ENCODE measurements at regions not wholly inside any gene's neighbourhood (a gene's known extent, or its start where the extent isn't known, plus 50 kb on each side); places are given as distances from the start of the nearest gene placed in this dataset.
"Not testable (repeated sequence)": the region's sequence is repeated elsewhere in the genome, so short reads cannot be mapped to it uniquely, and the experiment has no call there.

DNA sequence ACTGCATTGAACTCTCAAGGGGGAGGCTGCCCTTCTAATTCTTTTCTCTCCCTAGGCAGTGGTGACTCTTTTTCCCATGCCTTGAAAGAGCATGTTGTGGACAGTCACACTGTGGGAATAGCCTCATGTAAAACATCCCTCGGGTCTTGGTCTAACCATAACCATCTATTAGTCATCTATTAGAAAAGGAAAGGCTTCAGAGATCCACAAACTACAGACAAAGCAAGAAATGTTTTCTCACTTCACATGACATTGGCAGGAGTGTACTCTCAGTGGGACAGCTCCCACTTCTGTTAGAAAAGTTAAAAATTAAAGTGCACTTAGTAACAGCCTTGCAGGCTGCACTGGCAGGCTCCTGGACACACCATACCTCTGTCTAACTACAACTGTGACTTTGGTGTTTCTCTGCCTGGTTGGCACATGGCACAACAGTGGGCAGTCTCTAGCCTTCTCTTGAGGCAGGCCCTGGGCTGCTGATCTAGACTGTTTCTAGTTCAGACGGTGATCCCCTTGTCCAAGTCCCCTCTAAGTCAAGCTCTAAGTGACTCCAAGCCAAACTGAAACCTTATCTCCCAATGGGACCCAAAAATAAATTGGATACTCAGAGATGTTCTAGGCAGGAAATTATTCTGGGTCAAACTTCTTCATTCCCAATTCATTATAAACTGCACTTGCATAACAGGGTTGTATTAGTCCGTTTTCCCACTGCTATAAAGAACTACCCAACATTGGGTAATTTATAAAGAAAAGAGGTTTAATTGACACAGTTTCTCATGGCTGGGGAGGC, 57.9 kb upstream of the ITGB1 start:
- POLR2A ChIA-PET, result no interaction called here
- H3K4me1 ChIP-seq (ENCODE audit: control insufficient read depth, insufficient read depth, low read length), result no peaks in the 10 kb centered on the region
- H3K4me3 ChIP-seq (ENCODE audit: low read depth, low read length), result no peak overlapping the region
- CTCF ChIA-PET, result interaction anchor here (0.5 kb wide), 1 partner anchor 136 kb away, joined by 3 read pairs; no protein-coding TSS in a partner anchor
- H3K27ac ChIP-seq (ENCODE audit: extremely low read depth, low read depth, low read length), result no peak overlapping the region
- H3K36me3 ChIP-seq (ENCODE audit: control insufficient read depth in 2 of 2, insufficient read depth in 1 of 2, low read length in 2 of 2), result no peaks in the 10 kb centered on the region
- H3K9me3 ChIP-seq (ENCODE audit: control insufficient read depth, insufficient read depth, low read depth, low read length), result no peaks in the 10 kb centered on the region
- TF ChIP-seq ZNF701 (tag by site-specific recombination; IDR thresholded peaks at IDR 0.05) (no peak), BCL11B (tag by site-specific recombination; IDR thresholded peaks at IDR 0.05; ENCODE audit: low read depth) (no peak), ZNF138 (tag by site-specific recombination; IDR thresholded peaks at IDR 0.05; ENCODE audit: borderline replicate concordance) (no peak), ZNF76 (tag by site-specific recombination; IDR thresholded peaks at IDR 0.05; ENCODE audit: borderline replicate concordance, low read depth) (no peak), GLI4 (tag by site-specific recombination; IDR thresholded peaks at IDR 0.05) (no peak), OVOL3 (tag by site-specific recombination; IDR thresholded peaks at IDR 0.05) (no peak), ZNF555 (tag by site-specific recombination; conservative IDR thresholded peaks at IDR 0.05) (no peak), ZNF660 (tag by site-specific recombination; IDR thresholded peaks at IDR 0.05) (no peak), ZNF791 (tag by site-specific recombination; IDR thresholded peaks at IDR 0.05) (no peak), ZNF610 (tag by site-specific recombination; IDR thresholded peaks at IDR 0.05; ENCODE audit: borderline replicate concordance) (no peak), ZNF146 (tag by site-specific recombination; IDR thresholded peaks at IDR 0.05) (no peak)
- TF ChIP-seq, protein P1, sequence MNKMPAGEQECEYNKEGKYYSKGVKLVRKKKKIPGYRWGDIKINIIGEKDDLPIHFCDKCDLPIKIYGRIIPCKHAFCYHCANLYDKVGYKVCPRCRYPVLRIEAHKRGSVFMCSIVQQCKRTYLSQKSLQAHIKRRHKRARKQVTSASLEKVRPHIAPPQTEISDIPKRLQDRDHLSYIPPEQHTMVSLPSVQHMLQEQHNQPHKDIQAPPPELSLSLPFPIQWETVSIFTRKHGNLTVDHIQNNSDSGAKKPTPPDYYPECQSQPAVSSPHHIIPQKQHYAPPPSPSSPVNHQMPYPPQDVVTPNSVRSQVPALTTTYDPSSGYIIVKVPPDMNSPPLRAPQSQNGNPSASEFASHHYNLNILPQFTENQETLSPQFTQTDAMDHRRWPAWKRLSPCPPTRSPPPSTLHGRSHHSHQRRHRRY (tag by site-specific recombination; IDR thresholded peaks at IDR 0.05), result no peak
- TF ChIP-seq, protein P2, sequence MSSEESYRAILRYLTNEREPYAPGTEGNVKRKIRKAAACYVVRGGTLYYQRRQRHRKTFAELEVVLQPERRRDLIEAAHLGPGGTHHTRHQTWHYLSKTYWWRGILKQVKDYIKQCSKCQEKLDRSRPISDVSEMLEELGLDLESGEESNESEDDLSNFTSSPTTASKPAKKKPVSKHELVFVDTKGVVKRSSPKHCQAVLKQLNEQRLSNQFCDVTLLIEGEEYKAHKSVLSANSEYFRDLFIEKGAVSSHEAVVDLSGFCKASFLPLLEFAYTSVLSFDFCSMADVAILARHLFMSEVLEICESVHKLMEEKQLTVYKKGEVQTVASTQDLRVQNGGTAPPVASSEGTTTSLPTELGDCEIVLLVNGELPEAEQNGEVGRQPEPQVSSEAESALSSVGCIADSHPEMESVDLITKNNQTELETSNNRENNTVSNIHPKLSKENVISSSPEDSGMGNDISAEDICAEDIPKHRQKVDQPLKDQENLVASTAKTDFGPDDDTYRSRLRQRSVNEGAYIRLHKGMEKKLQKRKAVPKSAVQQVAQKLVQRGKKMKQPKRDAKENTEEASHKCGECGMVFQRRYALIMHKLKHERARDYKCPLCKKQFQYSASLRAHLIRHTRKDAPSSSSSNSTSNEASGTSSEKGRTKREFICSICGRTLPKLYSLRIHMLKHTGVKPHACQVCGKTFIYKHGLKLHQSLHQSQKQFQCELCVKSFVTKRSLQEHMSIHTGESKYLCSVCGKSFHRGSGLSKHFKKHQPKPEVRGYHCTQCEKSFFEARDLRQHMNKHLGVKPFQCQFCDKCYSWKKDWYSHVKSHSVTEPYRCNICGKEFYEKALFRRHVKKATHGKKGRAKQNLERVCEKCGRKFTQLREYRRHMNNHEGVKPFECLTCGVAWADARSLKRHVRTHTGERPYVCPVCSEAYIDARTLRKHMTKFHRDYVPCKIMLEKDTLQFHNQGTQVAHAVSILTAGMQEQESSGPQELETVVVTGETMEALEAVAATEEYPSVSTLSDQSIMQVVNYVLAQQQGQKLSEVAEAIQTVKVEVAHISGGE (tag by site-specific recombination; conservative IDR thresholded peaks at IDR 0.05; ENCODE audit: low read depth), result no peak

DNA sequence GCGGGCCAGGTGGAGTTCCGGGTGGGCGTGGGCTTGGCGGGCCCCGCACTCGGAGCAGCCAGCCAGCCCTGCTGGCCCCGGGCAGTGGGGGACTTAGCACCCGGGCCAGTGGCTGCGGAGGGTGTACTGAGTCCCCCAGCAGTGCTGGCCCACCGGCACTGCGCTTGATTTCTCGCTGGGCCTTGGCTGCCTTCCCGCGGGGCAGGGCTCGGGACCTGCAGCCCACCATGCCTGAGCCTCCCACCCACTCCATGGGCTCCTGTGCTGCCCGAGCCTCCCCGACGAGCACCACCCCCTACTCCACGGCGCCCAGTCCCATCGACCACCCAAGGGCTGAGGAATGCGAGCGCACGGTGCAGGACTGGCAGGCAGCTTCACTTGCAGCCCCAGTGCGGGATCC, 55.3 kb upstream of the ITGB1 start:
- H3K4me1 ChIP-seq (ENCODE audit: control insufficient read depth, insufficient read depth, low read length); POLR2A ChIA-PET; H3K36me3 ChIP-seq (ENCODE audit: control insufficient read depth in 2 of 2, insufficient read depth in 1 of 2, low read length in 2 of 2); H3K9me3 ChIP-seq (ENCODE audit: control insufficient read depth, insufficient read depth, low read depth, low read length); H3K27ac ChIP-seq (ENCODE audit: extremely low read depth, low read depth, low read length); H3K4me3 ChIP-seq (ENCODE audit: low read depth, low read length): not testable (repeated sequence)
- CTCF ChIA-PET, result interaction anchor here (0.7 kb wide), 1 partner anchor 1313 kb away, joined by 3 read pairs; no protein-coding TSS in a partner anchor

DNA sequence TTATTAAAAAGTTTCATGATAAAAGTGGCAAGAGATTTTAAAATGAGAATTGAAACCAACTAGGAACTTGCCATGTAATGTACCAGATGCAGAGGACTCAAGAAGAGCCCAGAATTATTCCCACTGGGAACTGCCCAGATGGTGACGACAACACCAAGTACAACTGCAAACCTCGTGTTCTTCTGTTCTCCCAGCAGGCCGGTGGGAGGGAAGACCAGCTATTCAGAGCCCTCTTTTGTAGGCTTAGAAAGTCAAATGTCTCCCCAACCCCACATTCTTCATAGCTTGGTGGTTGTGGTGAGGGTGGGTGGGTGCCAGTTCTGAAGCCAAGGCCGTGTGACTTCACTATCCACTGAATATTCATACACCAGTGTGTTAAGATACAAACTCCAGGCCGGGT, 54.3 kb upstream of the ITGB1 start:
- ChIA-PET CTCF (interaction anchor here (0.6 kb wide), 1 partner anchor 690 kb away, joined by 5 read pairs; no protein-coding TSS in a partner anchor), POLR2A (no interaction called here)
- TF ChIP-seq GLI4 (tag by site-specific recombination; IDR thresholded peaks at IDR 0.05) (no peak), EGR2 (tag by site-specific recombination; IDR thresholded peaks at IDR 0.05; ENCODE audit: low read depth) (no peak), KLF7 (tag by site-specific recombination; IDR thresholded peaks at IDR 0.05; ENCODE audit: borderline replicate concordance) (no peak), ZBTB7A (tag by site-specific recombination; IDR thresholded peaks at IDR 0.05; ENCODE audit: low read depth) (no peak), ZNF629 (tag by site-specific recombination; IDR thresholded peaks at IDR 0.05) (no peak), HOXD13 (CRISPR knock-in tag; IDR thresholded peaks at IDR 0.05; ENCODE audit: borderline replicate concordance) (no peak), ZNF274 (IDR thresholded peaks at IDR 0.05; ENCODE audit: low read length) (no peak), ZNF274 (tag by site-specific recombination; IDR thresholded peaks at IDR 0.05; ENCODE audit: borderline replicate concordance) (no peak), ZNF707 (tag by site-specific recombination; IDR thresholded peaks at IDR 0.05) (no peak), ZNF561 (tag by site-specific recombination; IDR thresholded peaks at IDR 0.05; ENCODE audit: borderline replicate concordance) (no peak)
- TF ChIP-seq, protein P3, sequence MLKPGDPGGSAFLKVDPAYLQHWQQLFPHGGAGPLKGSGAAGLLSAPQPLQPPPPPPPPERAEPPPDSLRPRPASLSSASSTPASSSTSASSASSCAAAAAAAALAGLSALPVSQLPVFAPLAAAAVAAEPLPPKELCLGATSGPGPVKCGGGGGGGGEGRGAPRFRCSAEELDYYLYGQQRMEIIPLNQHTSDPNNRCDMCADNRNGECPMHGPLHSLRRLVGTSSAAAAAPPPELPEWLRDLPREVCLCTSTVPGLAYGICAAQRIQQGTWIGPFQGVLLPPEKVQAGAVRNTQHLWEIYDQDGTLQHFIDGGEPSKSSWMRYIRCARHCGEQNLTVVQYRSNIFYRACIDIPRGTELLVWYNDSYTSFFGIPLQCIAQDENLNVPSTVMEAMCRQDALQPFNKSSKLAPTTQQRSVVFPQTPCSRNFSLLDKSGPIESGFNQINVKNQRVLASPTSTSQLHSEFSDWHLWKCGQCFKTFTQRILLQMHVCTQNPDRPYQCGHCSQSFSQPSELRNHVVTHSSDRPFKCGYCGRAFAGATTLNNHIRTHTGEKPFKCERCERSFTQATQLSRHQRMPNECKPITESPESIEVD (tag by site-specific recombination; IDR thresholded peaks at IDR 0.05), result no peak
- TF ChIP-seq, protein P4, sequence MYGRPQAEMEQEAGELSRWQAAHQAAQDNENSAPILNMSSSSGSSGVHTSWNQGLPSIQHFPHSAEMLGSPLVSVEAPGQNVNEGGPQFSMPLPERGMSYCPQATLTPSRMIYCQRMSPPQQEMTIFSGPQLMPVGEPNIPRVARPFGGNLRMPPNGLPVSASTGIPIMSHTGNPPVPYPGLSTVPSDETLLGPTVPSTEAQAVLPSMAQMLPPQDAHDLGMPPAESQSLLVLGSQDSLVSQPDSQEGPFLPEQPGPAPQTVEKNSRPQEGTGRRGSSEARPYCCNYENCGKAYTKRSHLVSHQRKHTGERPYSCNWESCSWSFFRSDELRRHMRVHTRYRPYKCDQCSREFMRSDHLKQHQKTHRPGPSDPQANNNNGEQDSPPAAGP (tag by site-specific recombination; IDR thresholded peaks at IDR 0.05), result no peak

More for the DNA sequence above, 54.3 kb upstream of the ITGB1 start:
- no peaks in the 10 kb centered on the region; the same call in 1 of the 2 replicates for H3K4me1 ChIP-seq (ENCODE audit: control insufficient read depth, insufficient read depth, low read length)
- H3K27ac ChIP-seq (ENCODE audit: extremely low read depth, low read depth, low read length), result no peak overlapping the region
- H3K9me3 ChIP-seq (ENCODE audit: control insufficient read depth, insufficient read depth, low read depth, low read length), result no peaks in the 10 kb centered on the region
- no peak overlapping the region for H3K4me3 ChIP-seq (ENCODE audit: low read depth, low read length)
- H3K36me3 ChIP-seq (ENCODE audit: control insufficient read depth in 2 of 2, insufficient read depth in 1 of 2, low read length in 2 of 2), result no peaks in the 10 kb centered on the region

Data from HEK293 (cell line).